GM23338 (cell line): ENCODE measurements at regions not wholly inside any gene's neighbourhood (a gene's known extent, or its start where the extent isn't known, plus 50 kb on each side); places are given as distances from the start of the nearest gene placed in this dataset.

Experiments
- ATAC-seq: fragments of 200-7000 bp; cut with Tn5 transposase; 3 replicates; pipeline ENCODE4 v1.9.1; 2020
- DNase-seq: peaks from one replicate; pipeline ENCODE4 v3.0.0-alpha.2; 2015; ENCODE audit warnings: low spot score
- H2AFZ ChIP-seq: fragments of 200-600 bp; sonication (generic); 2 replicates; pipeline ENCODE4 v1.8.0; 2016; ENCODE audit warnings: antibody characterized with exemption, mild to moderate bottlenecking, moderate library complexity
- H3F3A ChIP-seq: fragments of 200-600 bp; sonication (generic); replicated peaks from 2 replicates; pipeline ENCODE4 v1.8.0; 2017; ENCODE audit warnings: antibody characterized with exemption, mixed run types, low read depth
- H3K27ac ChIP-seq: fragments of 200-600 bp; sonication (generic); 2 replicates; pipeline ENCODE4 v1.6.1; 2016; ENCODE audit warnings: low read depth
- H3K27me3 ChIP-seq: fragments of 200-600 bp; sonication (generic); 2 replicates; pipeline ENCODE4 v1.8.0; 2016; ENCODE audit warnings: mild to moderate bottlenecking, mixed run types, moderate library complexity; ENCODE audit not compliant: insufficient read depth
- H3K36me3 ChIP-seq: fragments of 200-600 bp; sonication (generic); 2 replicates; pipeline ENCODE4 v1.8.0; 2016; ENCODE audit warnings: mild to moderate bottlenecking; ENCODE audit not compliant: insufficient read depth
- H3K4me1 ChIP-seq: fragments of 200-600 bp; sonication (generic); 2 replicates; pipeline ENCODE4 v1.8.0; 2016; ENCODE audit warnings: mild to moderate bottlenecking, moderate library complexity; ENCODE audit not compliant: insufficient read depth
- H3K4me2 ChIP-seq: fragments of 200-600 bp; sonication (generic); 2 replicates; pipeline ENCODE4 v1.7.1; 2017; ENCODE audit warnings: mixed run types
- H3K4me3 ChIP-seq: fragments of 200-600 bp; sonication (generic); 2 replicates; pipeline ENCODE4 v1.6.1; 2016; ENCODE audit warnings: mixed run types
- H3K79me2 ChIP-seq: fragments of 200-600 bp; sonication (generic); replicated peaks from 2 replicates; pipeline ENCODE4 v1.8.0; 2017; ENCODE audit warnings: mild to moderate bottlenecking; ENCODE audit not compliant: insufficient read depth
- H3K9me2 ChIP-seq: fragments of 200-600 bp; sonication (generic); 2 replicates; pipeline ENCODE4 v1.8.0; 2017; ENCODE audit not compliant: insufficient read depth
- H4K20me1 ChIP-seq: fragments of 200-600 bp; sonication (generic); replicated peaks from 2 replicates; pipeline ENCODE4 v1.8.0; 2017; ENCODE audit warnings: mild to moderate bottlenecking; ENCODE audit not compliant: insufficient read depth
- H3K27ac Mint-ChIP-seq: 2 replicates; pipeline ENCODE4 v1.8.0; 2020; ENCODE audit warnings: inconsistent platforms, mild to moderate bottlenecking, moderate library complexity, mixed read lengths
- H3K27me3 Mint-ChIP-seq: 3 replicates; pipeline ENCODE4 v1.8.0; 2022; ENCODE audit warnings: low read depth, mild to moderate bottlenecking, moderate library complexity, mixed read lengths, inconsistent platforms; ENCODE audit not compliant: insufficient read depth, poor library complexity
- H3K36me3 Mint-ChIP-seq: 3 replicates; pipeline ENCODE4 v1.8.0; 2021; ENCODE audit warnings: low read depth, mild to moderate bottlenecking, inconsistent platforms, moderate library complexity, mixed read lengths
- H3K4me1 Mint-ChIP-seq: 3 replicates; pipeline ENCODE4 v1.8.0; 2020; ENCODE audit warnings: mild to moderate bottlenecking, inconsistent platforms, mixed read lengths
- H3K4me3 Mint-ChIP-seq: 3 replicates; pipeline ENCODE4 v1.8.0; 2021; ENCODE audit warnings: moderate library complexity, mild to moderate bottlenecking, inconsistent platforms, mixed read lengths
- H3K9me3 Mint-ChIP-seq: 3 replicates; pipeline ENCODE4 v1.8.0; 2020; ENCODE audit warnings: moderate library complexity, mild to moderate bottlenecking, inconsistent platforms, mixed read lengths
- CTCF ChIP-seq, 2 experiments: fragments of 200-600 bp in 1 of 2; sonication (generic) in 1 of 2; conservative IDR thresholded peaks; 2 replicates each; pipeline versions ENCODE4 v1.5.1 to v1.6.1; 2016 to 2017; ENCODE audit warnings: antibody characterized with exemption in 2 of 2, low read depth in 2 of 2, mild to moderate bottlenecking in 2 of 2, moderate library complexity in 1 of 2
- EZH2phosphoT487 ChIP-seq: fragments of 200-600 bp; sonication (generic); IDR thresholded peaks from one replicate; pipeline ENCODE4 v1.8.1; 2018; ENCODE audit warnings: antibody characterized with exemption; ENCODE audit not compliant: unreplicated experiment
- ZNF462 ChIP-seq: fragments of 250-450 bp; sonication (Bioruptor Pico); IDR thresholded peaks from 2 replicates; pipeline ENCODE4 v1.5.0; 2020; ENCODE audit warnings: mild to moderate bottlenecking, moderate library complexity

- Histone ChIP-seq H3K4me3 (no peak overlapping the region), H3F3A (no peaks in the 10 kb centered on the region), H3K4me1 (no peaks in the 10 kb centered on the region), H3K9me2 (no peaks in the 10 kb centered on the region), H3K79me2 (no peaks in the 10 kb centered on the region), H3K36me3 (no peaks in the 10 kb centered on the region), H3K27ac (no peak overlapping the region), H4K20me1 (no peaks in the 10 kb centered on the region), H2AFZ (no peak overlapping the region), H3K27me3 (no peaks in the 10 kb centered on the region), H3K4me2 (no peak overlapping the region)
- TF ChIP-seq EZH2phosphoT487 (no peak), CTCF (conservative IDR thresholded peaks at IDR 0.05; ENCODE audit: low read depth in 2 of 2) (peak; percentile 41 to 42), ZNF462 (CRISPR knock-in tag) (peak; percentile 70; the same call in 1 of the 2 replicates)
- Mint-ChIP-seq H3K27me3 (no peaks in the 10 kb centered on the region), H3K4me1 (peaks cover 6% of the 10 kb centered on the region; the same call in 2 of the 3 replicates), H3K27ac (no peak overlapping the region), H3K9me3 (no peaks in the 10 kb centered on the region), H3K4me3 (no peak overlapping the region), H3K36me3 (no peaks in the 10 kb centered on the region)
- ATAC-seq (peak; percentile 100), DNase-seq (peak; percentile 71)
Observed at GRCh38 chr4:146124023-146124680, 51.4 kb upstream of the LSM6 start.
